Bronchial epithelial cell (primary cell): ENCODE measurements at regions not wholly inside any gene's neighbourhood (a gene's known extent, or its start where the extent isn't known, plus 50 kb on each side); places are given as distances from the start of the nearest gene placed in this dataset.
A peak's percentile ranks its signal among the peaks of the same experiment; 100 is the strongest.

Source experiments
- DNase-seq: peaks from one replicate; pipeline ENCODE4 v3.0.0-alpha.2; 2010; ENCODE audit warnings: low read depth
- FAIRE-seq: peaks from 2 replicates; lab custom pipeline; 2011; peaks lifted over from hg19 to GRCh38; lab: Jason Lieb, UNC
- H3K27me3 ChIP-seq: 2 replicates; pipeline ENCODE4 v1.5.1; 2011; ENCODE audit warnings: low read length; ENCODE audit not compliant: control insufficient read depth, insufficient read depth
- H3K36me3 ChIP-seq: 2 replicates; pipeline ENCODE4 v1.5.1; 2011; ENCODE audit warnings: low read length; ENCODE audit not compliant: control insufficient read depth, insufficient read depth
- H3K4me3 ChIP-seq: 2 replicates; pipeline ENCODE4 v1.5.1; 2011; ENCODE audit warnings: mild to moderate bottlenecking, low read depth, low read length, control low read depth
- CTCF ChIP-seq: IDR thresholded peaks from 2 replicates; pipeline ENCODE4 v1.5.1; 2011; ENCODE audit warnings: mild to moderate bottlenecking, moderate library complexity, low read length, control low read depth, inconsistent platforms; ENCODE audit not compliant: insufficient read depth, severe bottlenecking

- Histone ChIP-seq H3K36me3 (no peaks in the 10 kb centered on the region), H3K27me3 (no peaks in the 10 kb centered on the region), H3K4me3 (no peak overlapping the region)
- DNase-seq, result no peak
- peak; percentile 43 for FAIRE-seq
- TF ChIP-seq CTCF, result no peak
These were observed 73.2 kb downstream of the MBD3L1 start for GRCh38 chr19:8905342-8905741.

- no peaks in the 10 kb centered on the region for H3K36me3 ChIP-seq
- no peaks in the 10 kb centered on the region for H3K27me3 ChIP-seq
- TF ChIP-seq CTCF, result no peak
- DNase-seq (no peak), FAIRE-seq (no peak)
- no peak overlapping the region for H3K4me3 ChIP-seq
These were observed 75.9 kb downstream of the MBD3L1 start for GRCh38 chr19:8908066-8908465.

- Histone ChIP-seq H3K36me3 (no peaks in the 10 kb centered on the region), H3K27me3 (no peaks in the 10 kb centered on the region), H3K4me3 (no peak overlapping the region)
- TF ChIP-seq CTCF, result no peak
- FAIRE-seq (no peak), DNase-seq (no peak)
These were observed 78.7 kb downstream of the MBD3L1 start for GRCh38 chr19:8910775-8911414.

GRCh38 chr19:8915997-8916396 lies 83.8 kb downstream of the MBD3L1 start:
- FAIRE-seq, result peak; percentile 93
- no peak overlapping the region for H3K4me3 ChIP-seq
- no peak for TF ChIP-seq CTCF

DNA sequence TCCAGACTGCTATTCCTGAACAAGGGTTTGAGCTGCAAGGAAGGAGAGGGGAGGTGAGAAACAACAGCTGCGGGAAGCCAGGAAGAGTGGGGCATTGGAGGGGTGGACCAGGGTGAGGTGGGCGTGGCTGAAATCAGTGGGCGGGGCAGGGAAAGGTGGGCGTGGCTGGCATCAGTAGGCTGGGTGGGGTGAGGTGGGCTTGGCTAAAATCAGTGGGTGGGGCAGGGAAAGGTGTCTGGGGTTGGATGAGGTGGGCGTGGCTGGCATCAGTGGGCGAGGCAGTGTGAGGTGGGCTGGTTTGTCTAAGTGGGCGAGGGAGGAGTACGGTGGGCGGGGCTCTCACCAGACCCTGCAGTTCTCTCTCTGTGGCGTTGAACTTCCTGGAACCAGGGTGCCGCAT lies 87.6 kb downstream of the MUC16 start:
- DNase-seq, result no peak
- no peak for TF ChIP-seq CTCF
- Histone ChIP-seq H3K4me3 (no peak overlapping the region), H3K27me3 (no peaks in the 10 kb centered on the region), H3K36me3 (no peaks in the 10 kb centered on the region)
- no peak for FAIRE-seq

More at GRCh38 chr19:8915997-8916396, 83.8 kb downstream of the MBD3L1 start:
- DNase-seq, result no peak
- Histone ChIP-seq H3K27me3 (no peaks in the 10 kb centered on the region), H3K36me3 (no peaks in the 10 kb centered on the region)

- DNase-seq (no peak), FAIRE-seq (no peak)
- no peaks in the 10 kb centered on the region for H3K27me3 ChIP-seq
- H3K4me3 ChIP-seq, result no peak overlapping the region
- no peak for TF ChIP-seq CTCF
- no peaks in the 10 kb centered on the region for H3K36me3 ChIP-seq
These were observed 85.9 kb downstream of the MUC16 start for GRCh38 chr19:8924283-8924682.
